H7 (cell line): ENCODE measurements at regions not wholly inside any gene's neighbourhood (a gene's known extent, or its start where the extent isn't known, plus 50 kb on each side); places are given as distances from the start of the nearest gene placed in this dataset.

Experiments used
- DNase-seq: peaks from one replicate; pipeline ENCODE4 v3.0.0; 2012
- H3K27me3 ChIP-seq: 2 replicates; pipeline ENCODE4 v1.6.0; 2011; ENCODE audit warnings: mild to moderate bottlenecking, low read length; ENCODE audit not compliant: control insufficient read depth, insufficient read depth
- H3K36me3 ChIP-seq: replicated peaks from 2 replicates; pipeline ENCODE4 v1.5.1; 2011; ENCODE audit warnings: low read length; ENCODE audit not compliant: control insufficient read depth, insufficient read depth
- H3K4me3 ChIP-seq: 2 replicates; pipeline ENCODE4 v1.5.1; 2011; ENCODE audit warnings: low read depth, mild to moderate bottlenecking, control low read depth, low read length, moderate library complexity; ENCODE audit not compliant: insufficient read depth

DNA sequence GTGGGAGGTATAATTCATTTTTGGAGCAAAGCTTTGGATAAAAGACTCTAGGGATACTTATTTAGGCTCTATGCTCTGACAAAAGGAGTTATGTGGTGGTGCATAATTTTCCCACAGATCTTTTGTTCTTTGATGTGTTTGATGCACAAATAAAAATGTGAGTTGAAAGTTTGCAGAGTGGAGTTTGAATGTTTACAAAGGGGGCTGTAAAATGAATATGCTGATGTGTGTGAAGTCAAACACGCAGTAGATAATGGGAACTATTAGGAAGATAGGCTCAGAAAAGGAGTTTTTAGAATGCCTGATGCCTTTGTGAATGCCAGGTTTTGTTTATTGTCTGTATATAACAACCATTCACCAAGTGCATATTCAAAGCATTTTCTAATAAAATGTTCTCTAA, 545.0 kb upstream of the EPHA7 start:
- Histone ChIP-seq H3K4me3 (no peak overlapping the region), H3K36me3 (no peaks in the 10 kb centered on the region), H3K27me3 (no peaks in the 10 kb centered on the region)
- DNase-seq: no peak

DNA sequence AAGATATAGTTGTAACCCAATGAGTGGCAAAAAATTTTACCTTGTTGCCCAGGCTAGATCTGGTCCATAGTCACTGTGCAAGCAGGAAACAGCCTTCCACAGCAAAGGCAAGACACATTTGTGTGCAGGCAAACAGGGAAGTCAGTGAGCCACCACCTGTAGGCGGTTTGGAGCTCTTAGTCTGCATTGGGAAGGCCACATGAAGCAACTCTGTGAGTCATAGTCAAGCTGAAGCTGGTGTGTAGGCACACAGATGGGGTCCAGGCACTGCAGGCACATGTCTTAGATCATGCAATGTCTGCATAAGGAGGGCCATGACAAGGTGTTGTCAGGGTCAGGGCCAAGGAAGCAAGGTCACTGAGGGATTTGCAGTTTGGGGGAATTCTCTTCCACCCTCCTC, 543.2 kb upstream of the EPHA7 start:
- Histone ChIP-seq H3K27me3 (no peaks in the 10 kb centered on the region), H3K36me3 (no peaks in the 10 kb centered on the region), H3K4me3 (no peak overlapping the region)
- DNase-seq: no peak

GRCh38 chr6:93954584-93954983, 535.2 kb upstream of the EPHA7 start:
- no peaks in the 10 kb centered on the region for H3K27me3 ChIP-seq
- no peaks in the 10 kb centered on the region for H3K36me3 ChIP-seq
- H3K4me3 ChIP-seq: no peak overlapping the region
- no peak for DNase-seq

- no peak for DNase-seq
- Histone ChIP-seq H3K27me3 (no peaks in the 10 kb centered on the region), H3K4me3 (no peak overlapping the region), H3K36me3 (no peaks in the 10 kb centered on the region)
These were observed 524.3 kb upstream of the EPHA7 start for GRCh38 chr6:93943661-93944060.

DNA sequence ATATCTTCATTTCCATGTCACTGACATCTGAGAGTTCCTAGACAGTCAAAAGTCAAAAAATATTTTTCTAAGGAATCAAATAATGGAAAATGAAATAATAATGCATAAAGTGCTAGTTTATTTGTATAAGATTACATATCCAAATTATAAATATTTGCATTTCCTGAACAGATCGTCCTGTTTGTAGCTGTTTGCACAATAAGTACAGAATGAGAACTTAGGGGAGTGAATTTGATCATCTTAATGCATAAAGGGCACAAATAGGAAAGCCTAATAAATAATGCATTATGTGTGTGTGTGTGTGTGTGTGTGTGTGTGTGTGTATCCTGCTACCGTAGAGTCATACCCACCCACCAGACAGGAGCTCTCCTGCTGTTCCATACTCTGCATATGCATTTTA, 521.0 kb upstream of the EPHA7 start:
- no peak for DNase-seq
- Histone ChIP-seq H3K36me3 (no peaks in the 10 kb centered on the region), H3K27me3 (no peaks in the 10 kb centered on the region), H3K4me3 (no peak overlapping the region)

DNA sequence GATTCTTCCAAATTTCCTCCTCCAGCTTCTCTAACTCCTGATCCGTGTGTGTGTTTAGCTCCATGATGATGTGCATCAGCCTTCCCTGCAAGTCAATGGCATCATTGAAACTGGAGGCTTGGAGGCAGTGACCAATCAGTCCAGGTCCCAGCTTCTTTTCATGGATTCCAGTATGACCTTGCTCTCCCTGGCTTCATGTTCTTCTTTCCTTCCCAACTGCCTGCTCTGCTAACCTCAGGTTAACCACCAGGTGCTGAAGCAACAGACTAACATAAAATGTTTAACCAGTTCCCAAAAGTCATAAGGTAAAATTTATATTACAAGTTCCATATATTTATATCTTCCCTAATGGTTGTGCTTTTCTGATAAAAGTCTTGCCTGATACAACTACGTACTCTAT, 512.8 kb upstream of the EPHA7 start:
- Histone ChIP-seq H3K4me3 (no peak overlapping the region), H3K36me3 (no peaks in the 10 kb centered on the region), H3K27me3 (no peaks in the 10 kb centered on the region)
- DNase-seq: peak; percentile 4

DNA sequence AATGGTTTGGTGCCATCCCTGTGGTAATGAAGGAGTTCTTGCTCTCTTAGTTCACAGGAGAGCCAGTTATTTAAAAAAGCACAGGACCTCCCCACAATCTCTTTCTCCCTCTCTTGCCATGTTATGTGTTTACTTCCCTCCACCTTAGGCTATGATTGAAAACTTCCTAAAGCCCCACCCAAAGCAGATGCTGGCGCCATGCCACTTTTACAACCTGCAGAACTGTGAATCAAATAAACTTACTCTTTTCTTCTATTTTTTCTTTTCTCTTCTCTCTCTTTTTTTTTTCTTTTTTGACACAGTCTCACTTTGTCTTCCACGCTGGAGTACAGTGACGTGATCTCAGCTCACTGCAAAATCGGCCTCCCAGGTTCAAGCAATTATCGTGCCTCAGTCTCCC, 508.4 kb upstream of the EPHA7 start:
- Histone ChIP-seq H3K4me3 (no peak overlapping the region), H3K36me3 (no peaks in the 10 kb centered on the region), H3K27me3 (no peaks in the 10 kb centered on the region)
- no peak for DNase-seq

GRCh38 chr6:93919365-93919764, 500.0 kb upstream of the EPHA7 start:
- Histone ChIP-seq H3K27me3 (no peaks in the 10 kb centered on the region), H3K4me3 (no peak overlapping the region), H3K36me3 (no peaks in the 10 kb centered on the region)
- DNase-seq: no peak

DNA sequence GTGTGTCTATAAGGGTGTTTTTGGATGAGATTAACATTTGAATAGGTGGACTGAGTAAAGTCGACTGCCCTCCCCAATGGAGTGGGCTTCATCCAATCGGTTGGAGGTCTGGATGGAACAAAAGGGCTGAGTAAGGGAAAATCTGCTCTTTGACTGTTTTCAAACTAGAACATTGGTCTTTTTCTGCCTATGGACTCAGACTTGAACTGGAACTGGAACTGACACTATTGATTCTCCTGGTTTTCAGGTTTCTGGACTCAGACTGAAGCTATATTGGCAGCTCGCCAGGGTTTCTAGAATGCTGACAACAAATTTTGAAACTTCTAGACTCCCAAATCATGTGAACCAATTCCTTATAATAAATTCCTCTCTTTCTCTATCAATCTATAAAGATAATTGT, 498.9 kb upstream of the EPHA7 start:
- no peaks in the 10 kb centered on the region for H3K27me3 ChIP-seq
- no peak overlapping the region for H3K4me3 ChIP-seq
- no peaks in the 10 kb centered on the region for H3K36me3 ChIP-seq
- DNase-seq: no peak

DNA sequence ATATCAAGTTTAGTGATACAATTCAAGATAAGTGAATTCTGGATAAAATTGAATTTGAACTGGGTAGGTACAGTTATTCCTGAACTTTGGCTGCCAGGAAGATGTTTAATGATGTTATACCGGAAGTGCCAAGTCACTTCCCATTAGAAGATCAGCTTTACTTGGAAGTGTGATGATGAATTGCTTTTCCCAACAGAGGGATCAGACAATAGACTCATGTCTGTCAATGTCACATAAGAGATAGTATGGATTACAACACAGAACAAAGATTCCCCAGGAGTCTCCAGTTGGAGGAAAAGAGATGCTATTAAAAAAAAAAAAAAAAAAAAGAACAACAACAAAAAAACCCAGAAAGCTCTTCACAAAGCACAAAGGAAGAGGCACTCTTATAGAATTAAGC, 497.9 kb upstream of the EPHA7 start:
- Histone ChIP-seq H3K4me3 (no peak overlapping the region), H3K27me3 (no peaks in the 10 kb centered on the region), H3K36me3 (no peaks in the 10 kb centered on the region)
- no peak for DNase-seq

DNA sequence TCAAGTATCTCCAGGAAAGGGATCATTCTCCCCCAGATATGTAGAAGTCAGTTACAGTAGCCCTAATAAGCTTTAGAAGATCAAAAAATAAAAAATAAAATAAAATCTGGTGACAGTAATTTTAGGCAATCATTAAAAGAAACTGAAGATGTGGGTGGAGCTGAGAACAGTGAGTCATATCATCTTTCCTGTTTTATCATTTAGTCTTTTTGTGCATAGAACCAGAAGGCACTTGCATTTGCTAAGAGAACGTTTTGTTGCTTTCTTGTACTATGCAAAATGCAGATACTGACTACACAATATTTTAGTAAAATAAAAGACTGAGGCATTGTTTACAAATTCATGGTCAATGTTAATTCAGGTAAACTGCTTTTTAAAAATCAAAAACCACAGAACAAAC, 497.4 kb upstream of the EPHA7 start:
- Histone ChIP-seq H3K27me3 (no peaks in the 10 kb centered on the region), H3K4me3 (no peak overlapping the region)
- DNase-seq: no peak

DNA sequence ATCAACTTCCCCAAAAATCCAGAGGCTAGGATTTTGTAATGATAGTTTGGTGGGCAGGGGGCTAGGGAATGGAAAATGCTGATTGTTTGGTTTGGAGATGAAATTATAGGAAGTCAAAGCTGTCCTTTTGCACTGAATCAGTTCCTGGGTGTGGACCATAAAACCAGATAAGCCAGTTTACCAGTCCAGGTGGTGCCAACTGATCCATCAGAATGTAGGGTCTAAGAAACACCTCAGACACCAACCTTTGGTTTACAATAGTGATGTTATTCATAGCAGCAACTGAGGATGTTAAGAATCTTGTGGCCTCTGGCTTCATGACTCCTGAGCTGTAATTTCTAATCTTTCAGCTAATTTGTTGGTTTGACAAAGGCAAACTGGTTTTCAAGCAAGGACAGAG, 496.6 kb upstream of the EPHA7 start:
- Histone ChIP-seq H3K27me3 (no peaks in the 10 kb centered on the region), H3K36me3 (no peaks in the 10 kb centered on the region), H3K4me3 (no peak overlapping the region)
- no peak for DNase-seq

More for the DNA sequence above, 497.4 kb upstream of the EPHA7 start:
- H3K36me3 ChIP-seq: no peaks in the 10 kb centered on the region

GRCh38 chr6:93902517-93902916, 483.2 kb upstream of the EPHA7 start:
- H3K36me3 ChIP-seq: no peaks in the 10 kb centered on the region
- no peak overlapping the region for H3K4me3 ChIP-seq
- no peaks in the 10 kb centered on the region for H3K27me3 ChIP-seq
- no peak for DNase-seq

DNA sequence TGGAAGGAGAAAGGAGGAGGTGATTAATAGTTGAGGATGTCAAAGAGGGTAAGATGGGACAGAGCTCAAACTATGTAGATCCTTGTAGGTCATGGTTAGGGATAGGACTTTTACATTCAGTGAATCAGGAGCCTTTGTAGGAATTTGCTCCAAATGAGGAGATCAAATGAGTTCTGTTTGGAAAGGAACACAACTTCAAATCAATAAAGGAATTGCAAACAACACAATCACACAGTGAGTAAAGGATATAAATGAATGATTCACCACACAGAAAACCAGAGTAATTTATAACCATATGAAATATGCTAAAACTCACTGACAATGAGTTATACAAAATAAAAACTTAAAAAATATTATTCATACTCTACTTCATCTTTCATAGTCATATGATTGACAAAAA, 480.8 kb upstream of the EPHA7 start:
- H3K4me3 ChIP-seq: no peak overlapping the region
- H3K27me3 ChIP-seq: no peaks in the 10 kb centered on the region
- no peak for DNase-seq
- no peaks in the 10 kb centered on the region for H3K36me3 ChIP-seq

GRCh38 chr6:93896081-93896480, 476.7 kb upstream of the EPHA7 start:
- DNase-seq: no peak
- H3K27me3 ChIP-seq: no peaks in the 10 kb centered on the region

GRCh38 chr6:93894521-93894920, 475.2 kb upstream of the EPHA7 start:
- no peak for DNase-seq
- Histone ChIP-seq H3K36me3 (no peaks in the 10 kb centered on the region), H3K27me3 (no peaks in the 10 kb centered on the region), H3K4me3 (no peak overlapping the region)

More at GRCh38 chr6:93896081-93896480, 476.7 kb upstream of the EPHA7 start:
- Histone ChIP-seq H3K36me3 (no peaks in the 10 kb centered on the region), H3K4me3 (no peak overlapping the region)
